Activated T-cell treated with anti-CD3 and anti-CD28 coated beads for 4 hours (primary cell): ENCODE measurements at regions not wholly inside any gene's neighbourhood (a gene's known extent, or its start where the extent isn't known, plus 50 kb on each side); places are given as distances from the start of the nearest gene placed in this dataset.

Source experiments
- DNase-seq: peaks from one replicate; pipeline ENCODE4 v3.0.0-alpha.2; 2020

GRCh38 chr16:51759329-51759728 lies 608.3 kb upstream of the SALL1 start:
- DNase-seq = no peak

GRCh38 chr16:51757921-51758479 lies 606.9 kb upstream of the SALL1 start:
- no peak for DNase-seq

GRCh38 chr16:51757505-51757904 lies 606.4 kb upstream of the SALL1 start:
- no peak for DNase-seq

- no peak for DNase-seq
Observed at GRCh38 chr16:51757124-51757470, 606.0 kb upstream of the SALL1 start.

DNA sequence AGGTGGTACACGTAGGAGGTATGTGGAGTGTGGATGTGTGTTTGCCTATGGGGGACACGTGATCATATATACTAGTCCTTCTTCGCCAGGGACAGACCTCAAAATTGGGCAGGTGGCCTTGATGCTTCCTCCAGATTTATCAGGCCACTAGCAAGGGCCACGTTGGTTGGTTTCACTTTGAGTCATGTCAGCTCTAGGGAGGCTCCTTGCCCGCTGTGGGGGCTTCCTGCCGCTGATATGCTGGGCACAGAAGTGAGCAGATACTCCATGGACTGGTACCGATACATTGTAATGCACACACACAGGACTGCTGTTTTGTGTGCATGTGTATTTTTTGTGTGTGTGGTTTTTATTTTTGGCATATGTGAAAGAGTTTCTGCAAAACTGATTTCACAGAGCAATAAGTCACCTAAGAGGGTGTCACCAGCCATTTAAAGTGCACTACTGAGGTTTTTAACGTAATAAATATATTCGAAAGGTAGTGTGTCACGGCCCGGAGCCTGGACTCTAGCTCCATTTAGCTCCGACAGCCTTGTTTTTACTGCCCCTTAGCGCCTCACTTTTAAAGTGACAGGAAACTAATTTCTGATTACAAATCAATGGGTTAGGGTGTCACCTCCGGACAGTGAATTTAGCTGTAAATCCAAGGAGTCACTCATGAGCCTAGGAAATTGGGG lies 605.5 kb upstream of the SALL1 start:
- no peak for DNase-seq

DNA sequence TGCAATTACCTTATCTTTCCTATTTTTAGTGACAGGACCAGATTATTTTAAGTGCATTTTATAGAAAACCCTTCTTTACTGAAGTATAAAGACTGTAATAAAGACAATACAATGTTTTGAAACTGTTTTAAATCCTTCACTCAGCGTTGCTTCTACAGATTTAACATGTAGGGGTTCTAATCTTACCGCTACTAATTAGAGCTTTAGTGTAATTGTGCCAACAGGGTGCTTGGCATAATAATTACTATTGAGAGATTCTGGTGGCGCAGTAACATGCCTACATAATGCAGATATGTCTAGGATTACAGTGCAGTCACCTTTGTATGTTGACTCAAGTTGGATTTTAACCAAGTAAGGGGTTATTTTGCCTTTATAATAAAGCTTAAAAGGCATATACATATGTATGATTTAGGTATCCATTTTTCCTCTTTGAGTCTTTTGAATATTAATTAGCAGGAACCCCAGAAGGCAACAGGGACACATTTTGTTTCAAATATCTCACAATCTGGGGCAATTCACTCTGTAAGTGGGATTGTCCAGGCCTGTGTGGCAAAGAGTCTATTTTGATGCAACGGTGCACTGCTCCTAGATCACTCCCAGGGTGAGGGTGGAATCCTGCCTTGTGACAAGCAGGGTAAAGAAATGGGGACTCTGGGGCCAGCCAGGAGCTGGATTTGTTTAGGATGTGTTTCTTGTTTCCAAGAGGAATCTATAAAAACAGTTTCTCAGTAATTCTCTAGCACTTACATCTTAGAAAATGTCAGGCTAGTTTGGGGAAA lies 604.7 kb upstream of the SALL1 start:
- DNase-seq = no peak

DNA sequence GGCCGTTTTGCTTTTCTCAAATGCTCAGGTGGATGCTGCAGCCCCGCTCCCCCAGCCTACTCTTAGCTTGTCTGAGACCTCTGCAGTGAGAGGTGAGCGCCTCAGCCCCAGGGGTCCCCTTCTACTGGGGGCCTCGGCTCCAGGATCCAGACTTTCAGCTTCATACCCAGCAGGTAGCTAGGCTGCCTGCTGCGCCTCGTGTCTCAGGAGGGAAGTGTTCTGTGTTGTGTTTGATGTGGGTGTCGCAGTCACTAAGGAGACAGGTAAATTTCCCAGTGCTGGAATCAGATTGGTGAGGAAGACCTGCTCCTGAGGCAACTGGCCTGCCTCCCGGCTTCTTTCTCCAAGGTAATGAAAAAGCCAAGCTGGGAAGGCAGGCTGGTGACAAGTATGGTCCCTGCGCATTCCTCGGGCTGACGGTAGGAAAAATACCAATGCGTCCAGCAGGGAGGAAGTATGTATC lies 604.0 kb upstream of the SALL1 start:
- no peak for DNase-seq

GRCh38 chr16:51753467-51754127 lies 602.5 kb upstream of the SALL1 start:
- DNase-seq = no peak

GRCh38 chr16:51752438-51752995 lies 601.4 kb upstream of the SALL1 start:
- no peak for DNase-seq

- no peak for DNase-seq
Observed at GRCh38 chr16:51747329-51747728, 596.3 kb upstream of the SALL1 start.

- no peak for DNase-seq
Observed at GRCh38 chr16:51734220-51734619, 583.1 kb upstream of the SALL1 start.

DNA sequence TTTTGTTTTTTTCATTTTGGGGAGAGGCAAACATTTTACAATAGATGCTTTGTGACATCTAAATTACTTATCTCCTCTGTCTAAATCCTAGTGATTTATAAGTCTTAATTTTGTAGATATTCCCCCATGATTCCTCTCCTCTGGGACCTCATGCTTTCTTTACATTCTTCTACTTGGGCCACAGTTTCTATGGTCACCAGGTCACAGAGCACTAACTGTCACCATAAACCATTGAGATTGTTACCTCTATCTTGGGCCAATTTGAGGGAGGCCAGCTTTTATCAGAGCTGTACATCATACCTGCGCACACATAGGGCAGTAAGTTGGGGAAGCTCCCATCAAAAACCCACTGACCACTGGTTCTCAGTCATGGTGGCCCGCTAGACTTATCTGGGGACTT lies 582.1 kb upstream of the SALL1 start:
- no peak for DNase-seq

DNA sequence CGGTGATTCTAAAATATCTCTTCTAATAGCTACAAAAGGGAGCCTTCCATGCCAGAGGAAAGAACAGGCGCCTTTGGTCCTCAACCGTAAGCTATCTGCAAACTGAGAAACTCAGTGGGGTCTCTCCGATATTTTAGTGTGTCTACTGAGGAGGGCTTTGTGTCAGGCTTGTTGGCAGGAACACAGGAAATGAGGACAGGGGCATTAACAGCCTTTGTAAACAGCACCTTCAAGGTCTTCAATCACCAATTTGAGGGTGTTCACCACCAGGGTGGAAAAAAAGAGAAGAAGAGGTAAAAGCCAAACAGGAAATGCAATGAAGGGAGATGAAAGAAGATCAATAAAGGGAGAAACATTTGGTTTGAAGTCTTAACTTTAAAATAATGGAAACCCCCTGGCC lies 580.1 kb upstream of the SALL1 start:
- DNase-seq = no peak

DNA sequence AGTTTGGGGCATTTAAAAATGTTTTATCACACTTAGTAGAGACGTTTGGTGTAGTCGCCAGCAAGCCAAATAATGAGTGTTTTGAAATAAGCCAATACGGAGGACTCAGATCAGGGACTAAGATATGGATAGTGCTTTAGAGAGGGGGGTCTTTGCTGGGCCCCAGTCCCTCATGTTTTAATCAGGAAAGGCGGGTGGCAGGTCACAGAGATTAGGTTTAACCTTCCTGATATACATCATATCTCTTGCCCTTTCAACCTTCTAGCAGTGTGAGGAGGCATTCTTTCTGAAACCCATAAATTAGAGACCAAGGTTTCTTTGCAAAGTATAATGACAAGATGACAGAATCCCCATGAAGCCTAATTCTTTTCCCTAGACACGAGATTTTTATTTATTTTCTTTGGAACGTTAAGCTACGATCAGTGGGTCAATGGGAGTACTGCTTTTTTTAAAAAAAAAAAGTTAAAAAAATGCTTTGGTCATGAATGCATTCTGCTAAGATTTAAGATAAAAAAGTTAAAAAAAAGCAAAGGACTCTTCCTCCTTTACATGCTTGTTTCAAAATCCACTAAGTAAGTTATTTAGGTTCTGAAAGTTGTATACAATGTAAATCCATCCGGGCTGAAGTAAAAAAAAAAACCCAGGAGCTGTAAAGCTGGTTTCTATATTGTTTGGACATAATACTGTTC lies 572.1 kb upstream of the SALL1 start:
- no peak for DNase-seq

- DNase-seq = no peak
Observed at GRCh38 chr16:51722467-51722866, 571.4 kb upstream of the SALL1 start.

GRCh38 chr16:51719376-51719775 lies 568.3 kb upstream of the SALL1 start:
- DNase-seq = no peak

GRCh38 chr16:51716195-51716594 lies 565.1 kb upstream of the SALL1 start:
- DNase-seq = no peak

- DNase-seq = no peak
Observed at GRCh38 chr16:51713502-51713901, 562.4 kb upstream of the SALL1 start.

DNA sequence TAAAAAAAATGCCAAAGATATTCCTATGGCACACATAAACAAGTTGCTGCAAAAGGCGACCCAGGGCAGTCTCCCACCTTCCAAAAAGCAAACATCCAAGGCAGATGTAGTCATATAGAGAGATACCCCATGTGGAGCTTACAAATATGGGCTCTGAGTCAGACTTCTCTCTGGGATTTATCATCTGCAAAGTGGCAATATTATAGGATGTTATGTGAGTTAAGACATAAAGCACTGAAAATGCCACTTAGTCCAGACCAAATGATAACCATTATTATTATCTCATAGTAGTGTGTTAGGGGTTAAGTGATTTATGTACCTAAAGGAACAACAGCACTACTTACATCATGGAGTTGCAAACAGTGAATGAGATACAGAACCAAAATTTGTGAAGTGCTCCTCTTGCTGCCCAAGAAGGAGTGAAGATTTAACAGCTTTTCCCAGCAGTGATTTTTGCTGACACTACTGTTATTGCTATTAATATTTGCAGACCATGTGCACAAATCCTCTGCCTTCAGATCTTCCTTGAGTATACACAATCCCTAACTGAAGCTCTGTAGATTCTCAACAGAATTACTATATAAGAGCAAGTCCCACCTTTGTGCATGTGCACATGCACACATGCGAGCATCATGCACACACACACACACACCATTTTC lies 560.0 kb upstream of the SALL1 start:
- DNase-seq = no peak

DNA sequence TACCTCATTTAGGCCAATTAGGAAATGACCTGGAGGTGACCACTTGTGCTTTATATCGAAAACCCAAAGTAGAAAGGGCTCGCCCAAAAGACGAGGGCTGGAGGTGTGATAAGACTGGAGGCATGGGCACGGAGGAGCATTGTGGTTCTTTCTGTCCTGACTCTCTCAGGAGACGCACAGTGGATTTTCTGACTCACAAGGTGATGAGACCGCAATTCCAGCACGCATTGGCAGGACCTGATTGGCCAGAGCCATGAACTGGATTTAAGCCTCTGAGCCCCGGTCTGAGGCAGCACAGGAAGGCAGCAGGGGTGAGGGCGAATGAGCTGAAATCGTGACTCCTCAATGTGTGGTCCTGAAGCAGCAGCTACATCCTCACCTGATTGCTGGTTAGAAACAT lies 559.1 kb upstream of the SALL1 start:
- no peak for DNase-seq

- no peak for DNase-seq
Observed at GRCh38 chr16:51708861-51709260, 557.8 kb upstream of the SALL1 start.

GRCh38 chr16:51707666-51708065 lies 556.6 kb upstream of the SALL1 start:
- DNase-seq = no peak
